Panc1 (cell line): ENCODE measurements at regions not wholly inside any gene's neighbourhood (a gene's known extent, or its start where the extent isn't known, plus 50 kb on each side); places are given as distances from the start of the nearest gene placed in this dataset.

Source experiments
- ATAC-seq: fragments of 200-7000 bp; cut with Tn5 transposase; 2 replicates; pipeline ENCODE4 v1.9.1; 2020; ENCODE audit warnings: mild to moderate bottlenecking, moderate library complexity
- BruUV-seq: library from RNA; stranded (reverse); fragments of 400-500 nt; replicated peaks from 2 replicates; lab custom pipeline; 2021; lab: Mats Ljungman, UMichigan
- CTCF ChIA-PET: fragments of 300-600 bp; sonication (Branson Sonifier 250); formaldehyde crosslinking; loops from one replicate; lab custom pipeline; 2022; ENCODE audit warnings: antibody characterized with exemption; lab: Charles Lee
- POLR2A ChIA-PET: fragments of 300-600 bp; sonication (Branson Sonifier 250); formaldehyde crosslinking; loops from one replicate; lab custom pipeline; 2022; ENCODE audit warnings: antibody characterized with exemption; lab: Charles Lee
- DNase-seq: peaks from one replicate; pipeline ENCODE4 v3.0.0-alpha.2; 2010; ENCODE audit warnings: low read depth, low spot score
- H3K27ac ChIP-seq: 2 replicates; pipeline ENCODE4 v1.5.1; 2011; ENCODE audit warnings: mild to moderate bottlenecking, low read length, inconsistent platforms
- H3K27me3 ChIP-seq: fragments of 200-500 bp; sonication (Bioruptor generic); 2 replicates; pipeline ENCODE4 v1.6.0; 2014; ENCODE audit warnings: low read length, inconsistent platforms; ENCODE audit not compliant: control insufficient read depth, insufficient read depth
- H3K36me3 ChIP-seq: fragments of 200-500 bp; sonication (Bioruptor generic); 2 replicates; pipeline ENCODE4 v1.5.1; 2014; ENCODE audit warnings: inconsistent platforms, mild to moderate bottlenecking, low read length, moderate library complexity; ENCODE audit not compliant: control insufficient read depth, insufficient read depth
- H3K4me1 ChIP-seq: 2 replicates; pipeline ENCODE4 v1.5.1; 2011; ENCODE audit warnings: inconsistent platforms, mild to moderate bottlenecking, low read length, moderate library complexity; ENCODE audit not compliant: control insufficient read depth, insufficient read depth
- H3K4me3 ChIP-seq, 2 experiments: 2 replicates each; pipeline ENCODE4 v1.5.1; 2011 to 2012; ENCODE audit warnings: low read depth in 2 of 2, low read length in 2 of 2, mild to moderate bottlenecking in 2 of 2, inconsistent platforms in 1 of 2, moderate library complexity in 1 of 2
- H3K9me3 ChIP-seq: fragments of 200-500 bp; sonication (Bioruptor generic); 2 replicates; pipeline ENCODE4 v1.5.1; 2014; ENCODE audit warnings: low read depth, mild to moderate bottlenecking, inconsistent platforms, low read length, moderate library complexity; ENCODE audit not compliant: control insufficient read depth, insufficient read depth
- CTCF ChIP-seq: fragments of 450-650 bp; IDR thresholded peaks from 2 replicates; pipeline ENCODE4 v1.5.1; 2017; ENCODE audit warnings: mild to moderate bottlenecking
- POLR2AphosphoS5 ChIP-seq: IDR thresholded peaks from 2 replicates; pipeline ENCODE4 v1.6.1; 2012; ENCODE audit warnings: mild to moderate bottlenecking, low read depth, low read length, moderate library complexity
- REST ChIP-seq, 2 experiments: IDR thresholded peaks; 2 replicates each; pipeline ENCODE4 v1.6.1; 2011 to 2012; ENCODE audit warnings: low read depth in 2 of 2, control low read depth in 1 of 2, low read length in 1 of 2, mild to moderate bottlenecking in 1 of 2, moderate library complexity in 1 of 2; ENCODE audit not compliant: insufficient read depth in 1 of 2
- SIN3A ChIP-seq: IDR thresholded peaks from 2 replicates; pipeline ENCODE4 v1.6.1; 2012; ENCODE audit warnings: low read depth, mild to moderate bottlenecking, low read length, moderate library complexity, borderline replicate concordance; ENCODE audit not compliant: insufficient read depth
- TCF7L2 ChIP-seq: IDR thresholded peaks from 2 replicates; pipeline ENCODE4 v1.6.1; 2011; ENCODE audit warnings: mild to moderate bottlenecking, low read depth, low read length, inconsistent platforms
- in situ Hi-C: cut with HindIII; loops from 2 replicates; pipeline ENCODE4 v1.10.0; 2016; ENCODE audit warnings: low sequenced_read_pairs, low pct_unique_long_range_greater_than_20kb
- intact Hi-C: fragments of 100-400 bp; cut with micrococcal nuclease; formaldehyde crosslinking; loops from one replicate; pipeline ENCODE4 v1.10.0; 2022; ENCODE audit not compliant: unreplicated experiment

- DNase-seq (no peak), ATAC-seq (no peak)
- ChIA-PET POLR2A (no interaction called here), CTCF (no interaction called here)
- H3K27ac ChIP-seq, result no peak overlapping the region
- no peak overlapping the region for H3K4me3 ChIP-seq
- no peaks in the 10 kb centered on the region for H3K4me1 ChIP-seq
- TF ChIP-seq REST (IDR thresholded peaks at IDR 0.05; ENCODE audit: insufficient read depth in 1 of 2, low read depth in 2 of 2, low read length in 1 of 2), result no peak
- no peak for TF ChIP-seq TCF7L2
- TF ChIP-seq POLR2AphosphoS5, result no peak
- TF ChIP-seq CTCF, result no peak
- TF ChIP-seq SIN3A, result no peak
- H3K36me3 ChIP-seq, result no peaks in the 10 kb centered on the region
- in situ Hi-C loops, result no loop called here
- no peaks in the 10 kb centered on the region for H3K9me3 ChIP-seq
- no TSS peak for BruUV-seq
- intact Hi-C loops, result no loop called here
- H3K27me3 ChIP-seq, result no peaks in the 10 kb centered on the region; the same call in 1 of the 2 replicates
Measured at GRCh38 chr5:68134669-68135313, 80.8 kb upstream of the PIK3R1 start.

GRCh38 chr5:68134033-68134668 lies 81.4 kb upstream of the PIK3R1 start:
- ChIA-PET CTCF (no interaction called here), POLR2A (no interaction called here)
- Histone ChIP-seq H3K27ac (no peak overlapping the region), H3K4me1 (no peaks in the 10 kb centered on the region), H3K36me3 (no peaks in the 10 kb centered on the region), H3K4me3 (no peak overlapping the region), H3K9me3 (no peaks in the 10 kb centered on the region), H3K27me3 (no peaks in the 10 kb centered on the region; the same call in 1 of the 2 replicates)
- in situ Hi-C loops (no loop called here), intact Hi-C loops (no loop called here)
- ATAC-seq (no peak), DNase-seq (no peak)
- no peak for TF ChIP-seq REST (IDR thresholded peaks at IDR 0.05; ENCODE audit: insufficient read depth in 1 of 2, low read depth in 2 of 2, low read length in 1 of 2)
- TF ChIP-seq TCF7L2, result no peak
- TF ChIP-seq SIN3A, result no peak
- no peak for TF ChIP-seq POLR2AphosphoS5
- TF ChIP-seq CTCF, result no peak
- no TSS peak for BruUV-seq
